Muscle layer of duodenum (tissue), 2 donors: ENCODE measurements at regions not wholly inside any gene's neighbourhood (a gene's known extent, or its start where the extent isn't known, plus 50 kb on each side); places are given as distances from the start of the nearest gene placed in this dataset.
A peak's percentile ranks its signal among the peaks of the same experiment; 100 is the strongest.
"Not testable (repeated sequence)": the region's sequence is repeated elsewhere in the genome, so short reads cannot be mapped to it uniquely, and the experiment has no call there.

ENCODE experiments used
- H3K27ac ChIP-seq: one replicate; pipeline ENCODE4 v1.7.0; 2013; ENCODE audit warnings: mild to moderate bottlenecking, low read length
- H3K27me3 ChIP-seq: one replicate; pipeline ENCODE4 v1.7.0; 2013; ENCODE audit warnings: low read depth, mild to moderate bottlenecking, control low read depth, low read length
- H3K36me3 ChIP-seq, 2 donors: one replicate each; pipeline ENCODE4 v1.7.0; 2013; ENCODE audit warnings: low read length in 2 of 2, control low read depth in 1 of 2, mild to moderate bottlenecking in 1 of 2; ENCODE audit not compliant: insufficient read depth in 2 of 2, control insufficient read depth in 1 of 2
- H3K4me1 ChIP-seq, 2 donors: one replicate each; pipeline ENCODE4 v1.7.0; 2013; ENCODE audit warnings: low read length in 2 of 2, mild to moderate bottlenecking in 2 of 2, control low read depth in 1 of 2, moderate library complexity in 1 of 2; ENCODE audit not compliant: insufficient read depth in 2 of 2, control insufficient read depth in 1 of 2
- H3K4me3 ChIP-seq, 2 donors: one replicate each; pipeline ENCODE4 v1.7.0; 2013; ENCODE audit warnings: low read length in 2 of 2, low read depth in 1 of 2, mild to moderate bottlenecking in 1 of 2
- H3K9me3 ChIP-seq, 2 donors: one replicate each; pipeline ENCODE4 v1.7.0; 2013; ENCODE audit warnings: low read length in 2 of 2, control low read depth in 1 of 2, mild to moderate bottlenecking in 1 of 2; ENCODE audit not compliant: control insufficient read depth in 1 of 2
- donor health status: healthy.

DNA sequence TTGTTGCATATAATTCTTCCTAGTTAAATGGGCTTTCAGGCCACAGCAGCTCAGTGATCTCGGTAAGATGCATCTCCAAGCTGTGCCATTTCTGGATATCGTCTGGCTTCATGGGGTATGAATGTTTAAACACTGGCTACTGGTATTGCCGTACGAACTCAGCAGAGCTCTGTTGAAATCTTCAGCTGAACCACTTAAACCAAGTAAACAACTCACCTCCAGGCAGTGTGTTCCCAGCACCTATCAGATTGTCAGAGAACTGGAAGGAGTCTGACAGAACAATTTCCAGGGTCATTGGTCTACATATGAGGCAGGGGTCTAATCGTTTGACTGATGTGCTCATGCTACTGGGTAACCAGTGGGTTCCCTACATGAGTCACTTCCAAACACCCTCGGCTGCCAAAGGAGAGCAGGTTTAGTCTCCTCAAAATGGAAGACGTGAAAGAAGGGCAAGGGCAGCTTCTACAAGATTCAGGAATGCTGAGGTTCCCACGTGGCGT, 93.2 kb upstream of the BMAL1 start:
- Histone ChIP-seq H3K27me3 (no peaks in the 10 kb centered on the region), H3K4me3 (no peak overlapping the region), H3K4me1 (peaks cover 5 to 6% of the 10 kb centered on the region in 2 donors), H3K9me3 (peaks cover 3 to 7% of the 10 kb centered on the region in 2 donors), H3K27ac (no peak overlapping the region), H3K36me3 (no peaks in the 10 kb centered on the region)

- H3K4me1 ChIP-seq, result peaks cover 4 to 6% of the 10 kb centered on the region in 2 donors
- no peak overlapping the region for H3K4me3 ChIP-seq
- H3K27ac ChIP-seq, result no peak overlapping the region
- peaks cover 3 to 7% of the 10 kb centered on the region in 2 donors for H3K9me3 ChIP-seq
- no peaks in the 10 kb centered on the region for H3K36me3 ChIP-seq
- no peaks in the 10 kb centered on the region for H3K27me3 ChIP-seq
Observed at GRCh38 chr11:13188179-13188578, 89.4 kb upstream of the BMAL1 start.

GRCh38 chr11:13189561-13190426, 87.8 kb upstream of the BMAL1 start:
- Histone ChIP-seq H3K27ac (no peak overlapping the region), H3K4me3 (no peak overlapping the region), H3K27me3 (no peaks in the 10 kb centered on the region), H3K4me1 (no peaks in the 10 kb centered on the region), H3K9me3 (peaks cover 3 to 7% of the 10 kb centered on the region in 2 donors), H3K36me3 (no peaks in the 10 kb centered on the region)

- peaks cover 7 to 13% of the 10 kb centered on the region in 2 donors for H3K9me3 ChIP-seq
- no peak overlapping the region for H3K4me3 ChIP-seq
- no peaks in the 10 kb centered on the region for H3K27me3 ChIP-seq
- H3K4me1 ChIP-seq, result no peaks in the 10 kb centered on the region
- H3K27ac ChIP-seq, result no peak overlapping the region
- H3K36me3 ChIP-seq, result no peaks in the 10 kb centered on the region
Observed at GRCh38 chr11:13193613-13194012, 84.0 kb upstream of the BMAL1 start.

DNA sequence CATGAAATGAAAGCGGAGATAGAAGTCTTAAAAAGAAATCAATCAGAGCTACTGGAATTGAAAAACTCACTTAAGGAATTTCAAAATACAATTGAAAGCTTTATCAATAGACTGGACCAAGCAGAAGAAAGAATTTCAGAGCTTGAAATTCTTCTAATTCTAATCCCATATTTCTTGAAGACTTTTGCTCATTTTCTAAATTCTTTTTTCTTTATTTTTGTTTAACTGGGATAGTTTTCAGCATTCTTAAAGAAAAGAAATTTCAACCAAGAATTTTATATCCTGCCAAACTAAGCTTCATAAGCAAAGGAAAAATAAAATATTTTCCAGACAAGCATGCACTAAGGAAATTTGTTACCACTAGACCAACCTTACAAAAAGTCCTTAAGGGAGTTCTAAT, 80.2 kb upstream of the BMAL1 start:
- H3K9me3 ChIP-seq, result peaks cover 5 to 13% of the 10 kb centered on the region in 2 donors
- H3K36me3 ChIP-seq, H3K27ac ChIP-seq, H3K4me3 ChIP-seq, H3K27me3 ChIP-seq, H3K4me1 ChIP-seq: not testable (repeated sequence)

DNA sequence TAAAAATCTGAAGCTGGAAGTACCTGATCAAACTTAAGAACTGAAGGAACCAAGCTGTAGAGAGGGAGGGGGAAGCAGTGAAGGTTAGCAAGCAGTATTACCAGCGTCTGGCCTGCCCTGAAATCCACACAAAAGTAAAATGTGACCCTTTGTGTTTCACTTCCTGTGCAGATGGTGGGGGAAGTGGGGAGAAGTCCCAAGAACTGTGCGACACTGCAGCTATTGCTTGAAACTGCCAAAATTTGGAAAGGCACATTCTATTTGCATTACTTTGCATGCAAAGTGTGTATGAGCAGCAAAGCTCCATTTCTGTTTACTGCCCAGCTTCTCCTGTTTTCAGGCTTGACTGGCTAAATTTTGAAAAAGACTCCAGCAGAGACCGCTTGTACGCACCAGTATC, 72.1 kb upstream of the BMAL1 start:
- H3K27ac ChIP-seq, result no peak overlapping the region
- H3K4me3 ChIP-seq, result no peak overlapping the region
- H3K4me1 ChIP-seq, result peaks cover 0 to 21% of the 10 kb centered on the region in 2 donors

DNA sequence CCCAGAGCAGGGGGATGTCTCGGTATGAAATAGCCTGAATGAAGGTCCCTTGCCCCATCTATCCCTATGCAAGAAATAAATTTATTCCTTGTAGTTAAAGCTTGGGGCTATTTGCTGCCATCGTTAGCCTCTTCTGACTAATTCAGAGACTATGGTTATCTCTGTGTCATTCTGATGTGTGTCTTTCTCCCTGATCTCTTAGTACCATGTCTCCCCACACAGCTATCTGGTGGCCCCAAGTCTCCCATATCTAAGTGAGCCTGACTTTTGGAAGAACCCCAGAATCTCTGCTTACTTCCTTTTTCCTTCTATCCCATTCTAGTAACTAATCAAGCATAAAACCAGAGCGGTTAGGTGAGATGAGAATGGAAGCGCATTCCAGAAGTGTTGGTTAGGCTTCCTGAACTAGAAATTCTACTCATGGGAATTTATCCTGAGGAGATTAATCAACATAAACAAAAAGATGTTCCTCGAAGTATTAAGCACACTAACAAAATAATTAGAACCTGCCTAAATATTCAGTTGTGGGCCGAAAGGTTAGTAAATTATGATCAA, 71.4 kb upstream of the BMAL1 start:
- no peak overlapping the region for H3K4me3 ChIP-seq
- peaks cover 0 to 21% of the 10 kb centered on the region in 2 donors for H3K4me1 ChIP-seq
- no peaks in the 10 kb centered on the region for H3K36me3 ChIP-seq
- H3K27me3 ChIP-seq, result no peaks in the 10 kb centered on the region
- H3K27ac ChIP-seq, result no peak overlapping the region
- H3K9me3 ChIP-seq, result no peaks in the 10 kb centered on the region

More for the DNA sequence above, 72.1 kb upstream of the BMAL1 start:
- no peaks in the 10 kb centered on the region for H3K36me3 ChIP-seq
- H3K27me3 ChIP-seq, result no peaks in the 10 kb centered on the region
- H3K9me3 ChIP-seq, result no peaks in the 10 kb centered on the region

DNA sequence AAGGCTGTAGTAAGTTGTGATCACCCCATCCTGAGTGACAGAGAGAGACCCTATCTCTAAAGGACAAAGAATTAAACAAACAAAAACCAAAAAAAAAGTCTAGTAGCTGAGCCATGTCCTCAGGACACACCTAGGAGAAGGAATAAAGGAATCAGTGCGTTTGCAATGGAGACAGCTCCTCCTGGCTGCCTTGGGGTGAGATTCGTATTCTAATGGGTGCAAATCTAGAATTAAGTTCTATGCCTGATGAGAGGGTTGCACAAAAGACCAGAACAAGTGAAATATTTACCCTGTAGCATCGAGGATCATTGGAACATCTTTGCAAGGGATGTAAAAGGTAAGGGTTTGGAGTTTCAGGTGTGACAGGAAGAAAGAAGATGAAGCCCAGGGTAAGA, 70.3 kb upstream of the BMAL1 start:
- no peaks in the 10 kb centered on the region for H3K36me3 ChIP-seq
- H3K27me3 ChIP-seq, result no peaks in the 10 kb centered on the region
- no peaks in the 10 kb centered on the region for H3K9me3 ChIP-seq
- H3K27ac ChIP-seq, result no peak overlapping the region
- H3K4me1 ChIP-seq, result peaks cover 0 to 21% of the 10 kb centered on the region in 2 donors
- peak overlapping the region; percentile 55 to 68 for H3K4me3 ChIP-seq

- Histone ChIP-seq H3K4me1 (peaks cover 0 to 21% of the 10 kb centered on the region in 2 donors), H3K36me3 (no peaks in the 10 kb centered on the region), H3K27me3 (no peaks in the 10 kb centered on the region), H3K9me3 (no peaks in the 10 kb centered on the region), H3K27ac (peak overlapping the region; percentile 85), H3K4me3 (peak overlapping the region; percentile 55 to 68)
Observed at GRCh38 chr11:13207665-13208594, 69.7 kb upstream of the BMAL1 start.

GRCh38 chr11:13208921-13209320, 68.7 kb upstream of the BMAL1 start:
- H3K27me3 ChIP-seq, result no peaks in the 10 kb centered on the region
- H3K4me3 ChIP-seq, result no peak overlapping the region
- no peaks in the 10 kb centered on the region for H3K36me3 ChIP-seq
- no peaks in the 10 kb centered on the region for H3K9me3 ChIP-seq
- peaks cover 0 to 21% of the 10 kb centered on the region in 2 donors for H3K4me1 ChIP-seq
- H3K27ac ChIP-seq, result no peak overlapping the region

DNA sequence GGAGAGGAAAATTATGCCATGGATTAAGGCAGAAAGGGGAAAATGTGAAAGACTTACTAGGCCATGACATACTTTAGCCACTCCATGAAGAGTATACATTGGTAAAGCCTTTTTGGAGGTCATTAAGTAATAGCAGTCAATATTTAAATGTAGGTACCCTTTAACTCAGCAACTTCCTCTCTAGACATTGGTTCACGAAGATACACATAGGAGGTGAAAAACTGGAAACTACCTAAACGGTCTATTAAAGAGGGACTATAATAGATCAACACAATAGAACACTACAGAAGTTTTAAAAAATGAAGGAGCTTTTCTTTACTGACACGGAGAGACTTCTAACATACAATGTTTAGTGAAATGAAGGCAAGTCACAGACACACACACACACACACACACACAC, 68.2 kb upstream of the BMAL1 start:
- H3K27ac ChIP-seq, result no peak overlapping the region
- H3K4me3 ChIP-seq, result no peak overlapping the region
- no peaks in the 10 kb centered on the region for H3K27me3 ChIP-seq

More for the DNA sequence above, 68.2 kb upstream of the BMAL1 start:
- H3K36me3 ChIP-seq, result no peaks in the 10 kb centered on the region
- no peaks in the 10 kb centered on the region for H3K9me3 ChIP-seq
- H3K4me1 ChIP-seq, result peaks cover 0 to 21% of the 10 kb centered on the region in 2 donors
